ENCODE measurements at regions not wholly inside any gene's neighbourhood (a gene's known extent, or its start where the extent isn't known, plus 50 kb on each side); places are given as distances from the start of the nearest gene placed in this dataset.

- no peak for TF ChIP-seq ZBTB21 (CRISPR knock-in tag; IDR thresholded peaks at IDR 0.05; ENCODE audit: borderline replicate concordance)
- no peak for TF ChIP-seq PREB (CRISPR knock-in tag; IDR thresholded peaks at IDR 0.05; ENCODE audit: borderline replicate concordance)
- no peak for TF ChIP-seq ZNF281 (CRISPR knock-in tag; IDR thresholded peaks at IDR 0.05)
- TF ChIP-seq FOXP4 (CRISPR knock-in tag; IDR thresholded peaks at IDR 0.05) = no peak
- no peak for TF ChIP-seq GTF2I (CRISPR knock-in tag; conservative IDR thresholded peaks at IDR 0.05)
- no peak for TF ChIP-seq TCF7 (CRISPR knock-in tag; IDR thresholded peaks at IDR 0.05; ENCODE audit: low read depth)
- no peak for TF ChIP-seq NFATC4 (CRISPR knock-in tag; IDR thresholded peaks at IDR 0.05)
- no peak for TF ChIP-seq SMAD4 (CRISPR knock-in tag; IDR thresholded peaks at IDR 0.05)
- TF ChIP-seq ZNF416 (CRISPR knock-in tag; IDR thresholded peaks at IDR 0.05) = no peak
- TF ChIP-seq CDX4 (CRISPR knock-in tag; IDR thresholded peaks at IDR 0.05; ENCODE audit: borderline replicate concordance) = no peak
- TF ChIP-seq E2F1 (CRISPR knock-in tag; IDR thresholded peaks at IDR 0.05) = no peak
- no peak for TF ChIP-seq AFF4 (CRISPR knock-in tag; IDR thresholded peaks at IDR 0.05; ENCODE audit: borderline replicate concordance)
- no peak for TF ChIP-seq CREB1 (CRISPR knock-in tag; IDR thresholded peaks at IDR 0.05)
- TF ChIP-seq TP53 (CRISPR knock-in tag; IDR thresholded peaks at IDR 0.05) = no peak
- no peaks in the 10 kb centered on the region for H3K4me1 Mint-ChIP-seq
- ATAC-seq = no peak
- ChIA-PET POLR2A (no interaction called here), CTCF (no interaction called here)
- no peaks in the 10 kb centered on the region; the same call in 1 of the 2 replicates for H3K27me3 Mint-ChIP-seq (ENCODE audit: low read depth)
- H3K27ac Mint-ChIP-seq = no peak overlapping the region
- H3K36me3 Mint-ChIP-seq = no peaks in the 10 kb centered on the region
- H3K9me3 Mint-ChIP-seq = no peaks in the 10 kb centered on the region
- DNase-seq (ENCODE audit: low spot score) = no peak
- no peak overlapping the region for H3K4me3 Mint-ChIP-seq
Observed at GRCh38 chr13:109677206-109677605, 109.2 kb downstream of the IRS2 start.

- H3K27ac Mint-ChIP-seq = no peak overlapping the region
- peaks cover 13% of the 10 kb centered on the region for H3K4me1 Mint-ChIP-seq
- POLR2A ChIA-PET = no interaction called here
- DNase-seq (ENCODE audit: low spot score) (no peak), ATAC-seq (no peak)
- H3K4me3 Mint-ChIP-seq = no peak overlapping the region
- CTCF ChIA-PET = no interaction called here
- H3K36me3 Mint-ChIP-seq = no peaks in the 10 kb centered on the region
- peaks cover 3% of the 10 kb centered on the region; the same call in 1 of the 2 replicates for H3K27me3 Mint-ChIP-seq (ENCODE audit: low read depth)
- peaks cover 5% of the 10 kb centered on the region; the same call in 1 of the 2 replicates for H3K9me3 Mint-ChIP-seq
- no peak for TF ChIP-seq IRF2 (CRISPR knock-in tag; IDR thresholded peaks at IDR 0.05; ENCODE audit: borderline replicate concordance, low read depth)
- TF ChIP-seq ERG (CRISPR knock-in tag; IDR thresholded peaks at IDR 0.05) = no peak
- TF ChIP-seq ZNF219 (CRISPR knock-in tag; IDR thresholded peaks at IDR 0.05; ENCODE audit: borderline replicate concordance) = no peak
- no peak for TF ChIP-seq FOXJ3 (CRISPR knock-in tag; IDR thresholded peaks at IDR 0.05; ENCODE audit: borderline replicate concordance)
- no peak for TF ChIP-seq RORB (CRISPR knock-in tag; IDR thresholded peaks at IDR 0.05)
- TF ChIP-seq RELA (CRISPR knock-in tag; IDR thresholded peaks at IDR 0.05; ENCODE audit: borderline replicate concordance) = no peak
- TF ChIP-seq TCF7 (CRISPR knock-in tag; IDR thresholded peaks at IDR 0.05; ENCODE audit: low read depth) = no peak
- no peak for TF ChIP-seq CTCF (IDR thresholded peaks at IDR 0.05)
Observed at GRCh38 chr13:109673477-109673876, 112.9 kb downstream of the IRS2 start.
